Ascending aorta (tissue), 2 donors: ENCODE measurements at regions not wholly inside any gene's neighbourhood (a gene's known extent, or its start where the extent isn't known, plus 50 kb on each side); places are given as distances from the start of the nearest gene placed in this dataset.

Experiments used
- DNase-seq, 2 donors: peaks; one replicate each; pipeline ENCODE4 v3.0.0-alpha.2; 2019; ENCODE audit warnings: low spot score in 2 of 2
- H3K27ac ChIP-seq, 2 donors: fragments of 200-600 bp; sonication (generic); one replicate each; pipeline ENCODE4 v1.5.1; 2016 to 2017; ENCODE audit warnings: mild to moderate bottlenecking in 1 of 2
- H3K27me3 ChIP-seq: fragments of 200-600 bp; sonication (generic); one replicate; pipeline ENCODE4 v1.5.1; 2017
- H3K36me3 ChIP-seq, 2 donors: fragments of 200-600 bp; sonication (generic); one replicate each; pipeline ENCODE4 v1.5.1; 2016
- H3K4me1 ChIP-seq, 2 donors: fragments of 200-600 bp; sonication (generic); one replicate each; pipeline ENCODE4 v1.5.1; 2016 to 2017; ENCODE audit warnings: mild to moderate bottlenecking in 1 of 2
- H3K4me3 ChIP-seq, 2 donors: fragments of 200-600 bp; sonication (generic); one replicate each; pipeline ENCODE4 v1.5.1; 2016 to 2017; ENCODE audit warnings: mild to moderate bottlenecking in 1 of 2
- H3K9me3 ChIP-seq, 2 donors: fragments of 200-600 bp; sonication (generic); one replicate each; pipeline ENCODE4 v1.5.1; 2016
- CTCF ChIP-seq, 3 experiments: fragments of 200-600 bp in 2 of 3; fragments of 450-650 bp in 1 of 3; sonication (generic) in 2 of 3; IDR thresholded peaks; one replicate each; pipeline ENCODE4 v1.5.1; 2016 to 2019; ENCODE audit warnings: antibody characterized with exemption in 3 of 3, mild to moderate bottlenecking in 1 of 3, moderate library complexity in 1 of 3
- intact Hi-C: fragments of 100-400 bp; cut with DNase I; formaldehyde crosslinking; loops from one replicate; pipeline ENCODE4 v1.15.1; 2023

DNA sequence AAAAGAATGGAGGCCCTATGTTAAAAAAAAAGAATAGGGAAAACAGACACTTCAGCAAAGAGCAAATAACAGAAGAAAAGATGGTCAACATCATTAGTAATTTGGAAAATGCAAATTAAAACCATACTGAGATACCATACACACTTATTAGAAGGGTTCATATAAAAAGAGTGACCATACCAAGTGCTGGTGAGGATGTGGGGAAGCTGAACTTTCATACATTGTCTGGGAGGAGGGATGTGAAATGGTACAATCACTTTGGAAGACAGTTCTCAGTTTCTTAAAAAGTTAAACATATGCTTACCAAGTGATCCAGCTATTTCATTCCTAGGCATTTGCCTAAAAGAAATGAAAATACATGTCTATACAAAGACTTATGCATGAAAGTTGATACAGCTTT, 194.4 kb downstream of the CXCL12 start:
- Histone ChIP-seq H3K27me3 (no peaks in the 10 kb centered on the region), H3K27ac (no peak overlapping the region), H3K9me3 (no peaks in the 10 kb centered on the region), H3K4me3 (no peak overlapping the region), H3K36me3 (no peaks in the 10 kb centered on the region), H3K4me1 (peaks cover 0 to 4% of the 10 kb centered on the region in 2 donors)
- no peak for DNase-seq
- TF ChIP-seq CTCF (IDR thresholded peaks at IDR 0.05) = no peak
- intact Hi-C loops = no loop called here

DNA sequence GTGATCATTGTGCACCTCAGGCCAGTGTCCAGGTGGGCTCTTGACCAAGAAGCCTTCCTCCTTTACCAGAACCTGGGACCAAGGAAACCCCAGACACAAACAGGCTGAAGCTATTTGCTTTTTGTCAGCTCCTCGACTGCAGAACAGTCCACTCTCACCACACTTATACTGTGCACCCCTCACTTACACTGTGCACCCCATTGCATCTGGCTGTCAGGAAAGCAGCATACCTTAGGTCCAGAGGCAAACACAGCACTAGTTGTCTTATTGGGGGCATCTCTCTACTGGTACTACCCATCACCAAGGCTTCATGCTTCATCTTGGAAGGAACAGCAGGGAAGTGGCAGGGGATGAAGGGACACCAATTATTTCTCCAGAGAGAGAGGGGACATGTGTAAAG, 198.1 kb downstream of the CXCL12 start:
- intact Hi-C loops = no loop called here
- no peak overlapping the region for H3K27ac ChIP-seq

GRCh38 chr10:44186150-44186549, 198.7 kb downstream of the CXCL12 start:
- no peak for TF ChIP-seq CTCF (IDR thresholded peaks at IDR 0.05)
- no peaks in the 10 kb centered on the region for H3K27me3 ChIP-seq
- no peak overlapping the region for H3K4me3 ChIP-seq
- intact Hi-C loops = no loop called here
- H3K36me3 ChIP-seq = no peaks in the 10 kb centered on the region
- DNase-seq = no peak
- no peaks in the 10 kb centered on the region for H3K9me3 ChIP-seq
- no peak overlapping the region for H3K27ac ChIP-seq
- no peaks in the 10 kb centered on the region for H3K4me1 ChIP-seq

More for the DNA sequence above, 198.1 kb downstream of the CXCL12 start:
- no peaks in the 10 kb centered on the region for H3K36me3 ChIP-seq
- no peaks in the 10 kb centered on the region for H3K9me3 ChIP-seq
- no peak for TF ChIP-seq CTCF (IDR thresholded peaks at IDR 0.05)
- H3K4me1 ChIP-seq = no peaks in the 10 kb centered on the region
- H3K4me3 ChIP-seq = no peak overlapping the region
- no peaks in the 10 kb centered on the region for H3K27me3 ChIP-seq
- DNase-seq = no peak

DNA sequence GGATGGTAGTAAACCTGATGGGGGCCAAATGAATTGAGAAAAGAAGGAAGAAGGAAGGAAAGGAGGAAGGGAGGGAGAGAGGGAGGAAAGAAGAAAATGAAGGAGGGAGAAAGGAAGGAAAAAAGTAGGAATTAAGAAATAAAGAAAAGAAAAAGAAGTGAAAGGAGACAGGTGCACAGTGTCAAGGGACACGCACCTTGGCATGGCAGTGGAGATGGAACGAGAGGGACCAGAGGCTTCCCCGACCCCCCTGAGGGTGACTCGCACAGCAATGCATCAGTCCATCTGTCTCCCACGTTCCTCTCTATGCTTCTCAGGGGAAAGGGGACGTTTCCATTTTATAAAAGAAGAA, 199.6 kb downstream of the CXCL12 start:
- no peaks in the 10 kb centered on the region for H3K36me3 ChIP-seq
- H3K4me3 ChIP-seq = no peak overlapping the region
- intact Hi-C loops = no loop called here
- H3K27ac ChIP-seq = no peak overlapping the region
- DNase-seq = no peak
- no peak for TF ChIP-seq CTCF (IDR thresholded peaks at IDR 0.05)
- H3K27me3 ChIP-seq = no peaks in the 10 kb centered on the region
- no peaks in the 10 kb centered on the region for H3K9me3 ChIP-seq
- H3K4me1 ChIP-seq = peaks cover 0 to 3% of the 10 kb centered on the region in 2 donors

DNA sequence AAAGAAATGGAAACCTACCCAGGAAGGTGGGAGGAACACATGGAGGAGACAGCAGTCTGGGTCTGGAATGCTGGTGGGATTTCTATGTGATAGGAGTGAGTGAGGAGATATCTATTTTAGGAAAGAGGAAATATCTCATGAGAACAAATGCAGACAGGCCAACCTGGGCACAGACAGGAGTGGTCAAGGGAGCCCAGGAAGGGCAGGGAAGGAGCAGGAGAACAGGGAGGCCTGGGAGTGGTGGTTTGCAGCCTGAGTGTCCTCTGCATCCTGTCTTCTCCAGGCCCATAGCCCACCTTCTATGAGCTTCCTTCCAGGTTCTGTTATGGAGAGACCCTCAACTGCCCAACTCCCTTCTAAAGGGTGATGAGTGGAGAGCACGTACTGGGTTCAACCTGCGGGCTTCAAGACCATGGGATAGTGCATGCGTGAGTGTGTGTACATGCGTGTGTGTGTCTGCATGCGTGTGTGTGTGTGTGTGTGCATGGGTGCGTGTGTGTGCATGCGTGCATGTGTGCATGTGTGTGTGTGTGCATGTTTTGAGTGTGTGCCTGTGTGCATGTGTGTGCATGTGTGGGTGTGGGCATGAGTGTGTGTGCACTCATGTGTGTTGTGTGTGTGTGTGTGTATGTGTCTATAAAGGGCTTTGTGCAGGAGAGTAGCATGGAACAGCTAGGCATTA, 200.1 kb downstream of the CXCL12 start:
- no peak overlapping the region for H3K4me3 ChIP-seq
- no peaks in the 10 kb centered on the region for H3K36me3 ChIP-seq
- intact Hi-C loops = no loop called here
- peaks cover 0 to 3% of the 10 kb centered on the region in 2 donors for H3K4me1 ChIP-seq
- H3K27ac ChIP-seq = no peak overlapping the region
- TF ChIP-seq CTCF (IDR thresholded peaks at IDR 0.05) = no peak
- no peak for DNase-seq
- no peaks in the 10 kb centered on the region for H3K27me3 ChIP-seq
- H3K9me3 ChIP-seq = no peaks in the 10 kb centered on the region
